GM03348 (cell line): ENCODE measurements at regions not wholly inside any gene's neighbourhood (a gene's known extent, or its start where the extent isn't known, plus 50 kb on each side); places are given as distances from the start of the nearest gene placed in this dataset.

ENCODE experiments used
- DNase-seq: peaks from one replicate; pipeline ENCODE4 v3.0.0; 2012; ENCODE audit warnings: low spot score

DNA sequence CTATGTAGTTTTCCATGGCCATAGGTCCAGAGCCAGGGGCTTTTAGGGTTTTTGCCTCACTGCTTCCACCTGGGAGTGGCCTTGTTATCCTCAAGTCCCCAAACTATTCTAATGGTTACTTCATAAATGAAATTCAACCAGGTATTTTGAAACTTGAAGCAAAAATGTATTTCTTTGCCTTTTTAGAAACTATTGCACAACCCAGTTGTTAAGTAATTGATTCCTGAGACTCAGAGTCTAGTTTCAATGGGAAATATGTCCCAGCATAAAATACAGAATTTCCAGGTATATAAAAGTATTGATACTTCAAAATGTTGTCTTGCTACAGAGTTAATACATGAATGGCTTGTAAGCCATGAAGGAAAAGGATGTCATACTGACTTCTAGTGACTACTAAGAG is 456.2 kb upstream of the DAB2 start:
- no peak for DNase-seq

GRCh38 chr5:39877479-39877878 is 452.7 kb upstream of the DAB2 start:
- no peak for DNase-seq

DNA sequence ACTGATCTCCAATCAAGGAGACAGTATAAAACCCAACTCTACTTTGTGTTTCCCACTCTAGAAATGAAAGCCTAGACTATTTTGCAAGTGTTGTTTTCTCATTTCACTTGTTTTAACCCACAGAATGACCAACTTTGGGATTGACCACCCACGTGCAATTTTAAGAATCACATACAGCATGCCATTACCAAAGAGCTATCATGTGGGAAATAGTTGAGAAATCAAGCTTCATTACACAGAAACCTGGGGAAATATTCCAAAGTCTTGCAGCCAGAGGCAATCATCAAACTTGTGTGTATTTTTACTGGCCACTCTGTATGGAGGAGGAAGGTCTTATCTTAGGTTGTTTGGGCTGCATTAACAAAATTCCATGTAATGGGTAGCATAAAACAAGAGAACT is 451.4 kb upstream of the DAB2 start:
- no peak for DNase-seq

DNA sequence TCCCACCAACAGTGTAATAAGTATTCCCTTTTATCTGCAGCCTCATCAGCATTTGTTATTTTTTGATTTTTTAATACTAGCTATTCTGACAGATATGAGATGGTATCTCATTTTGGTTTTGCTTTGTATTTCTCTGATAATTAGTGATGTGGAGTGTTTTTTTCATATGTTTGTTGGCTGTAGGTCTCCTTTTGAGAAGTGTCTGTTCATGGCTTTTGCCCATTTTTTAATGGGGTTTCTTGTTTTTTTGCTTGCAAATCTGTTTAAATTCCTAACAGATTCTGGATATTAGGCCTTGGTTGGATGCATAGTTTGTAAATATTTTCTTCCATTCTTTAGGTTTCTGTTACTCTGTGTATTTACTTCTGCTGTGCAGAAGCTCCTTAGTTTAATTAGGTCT is 445.4 kb upstream of the DAB2 start:
- no peak for DNase-seq

DNA sequence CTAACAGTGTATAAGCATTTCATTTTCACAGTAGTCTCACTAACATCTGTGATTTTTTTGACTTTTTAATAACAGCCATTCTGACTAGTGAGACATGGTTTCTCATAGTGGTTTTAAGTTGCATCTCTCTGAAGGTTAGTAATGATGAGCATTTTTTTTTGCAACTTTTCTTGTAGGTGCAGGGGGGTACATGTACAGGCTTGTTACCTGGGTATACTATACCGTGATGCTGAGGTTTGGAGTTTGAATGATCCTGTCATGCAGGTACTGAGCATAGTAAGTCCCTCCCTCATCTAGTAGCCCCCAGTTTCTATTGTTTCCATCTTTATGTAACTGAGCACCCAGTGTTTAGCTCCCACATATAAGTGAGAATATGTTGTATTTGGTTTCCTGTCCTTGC is 444.6 kb upstream of the DAB2 start:
- DNase-seq = no peak

DNA sequence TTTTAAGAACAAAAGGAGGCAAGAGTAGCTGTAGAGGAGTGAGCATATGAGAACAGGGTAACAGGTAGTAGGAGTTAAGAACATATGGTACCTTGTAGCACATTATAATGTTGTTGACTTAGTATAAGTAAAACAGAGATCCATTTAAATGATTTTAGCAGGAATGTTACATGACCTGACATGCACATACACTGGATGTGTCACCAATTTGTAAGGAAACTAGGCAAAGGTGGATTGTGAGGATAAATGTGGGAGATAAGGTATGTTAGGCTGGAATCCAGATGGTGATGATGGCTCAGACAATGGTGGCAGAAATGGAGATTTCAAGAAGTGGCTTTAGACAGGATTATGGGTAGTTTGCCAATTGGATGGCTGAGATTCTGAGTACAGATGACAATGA is 443.1 kb upstream of the DAB2 start:
- no peak for DNase-seq

DNA sequence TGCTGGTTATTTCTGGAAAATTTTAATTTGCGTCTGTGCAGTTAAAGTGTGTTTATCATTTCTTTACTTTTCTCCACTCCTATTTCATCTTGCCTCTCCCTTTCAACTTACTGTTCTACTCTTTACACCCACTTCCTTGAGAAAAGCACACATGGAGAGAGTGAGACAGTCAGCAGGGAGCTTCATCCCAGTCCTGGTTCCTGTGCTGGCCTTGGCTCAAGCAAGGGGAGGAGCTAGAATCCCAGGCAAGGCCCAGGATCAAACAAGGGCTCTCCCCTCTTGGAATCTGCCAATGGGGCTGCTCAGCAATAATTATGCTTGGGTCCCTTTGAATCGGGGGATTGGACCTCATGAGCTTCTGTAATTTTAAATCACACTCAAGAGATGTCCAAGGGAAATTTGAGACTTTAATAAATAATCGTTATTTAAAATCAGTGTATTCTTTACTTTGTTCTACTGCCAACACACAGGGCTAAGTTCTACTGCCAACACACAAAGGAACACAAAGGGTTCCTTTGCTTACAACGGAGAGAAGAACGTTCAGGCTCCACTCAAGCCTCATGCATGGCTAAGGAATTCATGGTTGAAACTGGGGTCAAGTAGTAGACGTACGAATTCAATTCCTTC is 439.3 kb upstream of the DAB2 start:
- no peak for DNase-seq

DNA sequence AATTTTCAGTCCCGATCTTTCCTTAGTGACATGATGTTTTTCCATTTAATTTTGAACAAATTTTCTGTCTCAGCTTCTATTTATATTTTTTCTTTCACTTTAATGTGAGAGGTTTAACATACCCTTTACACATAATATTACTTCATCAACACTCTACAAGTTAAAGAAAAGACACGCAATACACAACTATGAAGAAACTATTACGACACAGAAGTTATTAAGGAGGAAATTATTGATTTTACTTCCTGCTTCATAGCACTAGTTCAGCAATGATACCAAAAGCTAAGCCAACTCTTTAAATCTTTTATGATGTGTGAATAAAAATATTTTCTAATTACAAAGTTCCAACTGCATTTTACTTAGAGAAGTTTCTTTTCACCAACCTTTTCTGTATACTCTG is 432.3 kb upstream of the DAB2 start:
- no peak for DNase-seq

- no peak for DNase-seq
Observed at GRCh38 chr5:39854771-39855410, 430.1 kb upstream of the DAB2 start.

DNA sequence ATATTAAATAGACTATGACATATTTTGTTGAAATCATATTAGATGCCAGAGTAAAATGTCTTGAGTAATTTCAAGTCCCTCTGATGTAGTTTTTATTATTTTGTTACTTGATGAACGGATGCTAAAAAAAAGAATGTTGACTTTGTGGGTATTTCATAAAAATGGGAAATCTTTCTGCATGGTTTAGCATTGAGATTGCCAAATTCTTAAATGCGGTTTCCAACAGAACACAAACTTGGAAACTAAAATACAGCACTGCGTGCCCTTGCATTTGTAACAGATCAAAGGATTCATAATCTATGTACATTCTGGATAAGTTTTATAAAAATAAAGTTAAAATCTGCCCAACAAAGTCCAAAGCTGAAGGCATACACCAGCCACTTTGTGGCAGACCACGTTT is 425.5 kb upstream of the DAB2 start:
- DNase-seq = no peak

GRCh38 chr5:39846144-39846543 is 421.4 kb upstream of the DAB2 start:
- no peak for DNase-seq

- no peak for DNase-seq
Observed at GRCh38 chr5:39843767-39844166, 419.0 kb upstream of the DAB2 start.

GRCh38 chr5:39835371-39835770 is 410.6 kb upstream of the DAB2 start:
- DNase-seq = no peak

- DNase-seq = no peak
Observed at GRCh38 chr5:39829441-39829840, 404.7 kb upstream of the DAB2 start.

GRCh38 chr5:39826051-39826450 is 401.3 kb upstream of the DAB2 start:
- no peak for DNase-seq

DNA sequence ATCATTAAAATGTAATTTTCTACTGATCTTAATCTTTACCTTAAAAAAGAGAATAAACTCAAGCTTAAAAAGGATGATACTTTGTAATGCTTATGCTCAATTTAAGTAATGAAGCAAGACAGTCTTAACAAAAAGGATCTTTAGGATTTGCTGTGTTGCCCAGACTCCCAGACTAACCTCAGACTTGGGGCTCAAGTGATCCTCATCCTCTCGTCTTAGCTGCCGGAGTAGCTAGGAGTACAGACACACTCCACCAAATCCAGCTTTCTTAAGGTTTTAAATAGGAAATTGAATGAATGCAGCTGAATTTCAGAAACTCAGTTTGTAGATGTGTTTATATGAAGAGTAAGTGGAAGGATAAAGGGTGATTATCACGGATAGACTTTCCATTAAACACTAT is 400.5 kb upstream of the DAB2 start:
- no peak for DNase-seq

- DNase-seq = no peak
Observed at GRCh38 chr5:39822020-39822419, 397.2 kb upstream of the DAB2 start.

DNA sequence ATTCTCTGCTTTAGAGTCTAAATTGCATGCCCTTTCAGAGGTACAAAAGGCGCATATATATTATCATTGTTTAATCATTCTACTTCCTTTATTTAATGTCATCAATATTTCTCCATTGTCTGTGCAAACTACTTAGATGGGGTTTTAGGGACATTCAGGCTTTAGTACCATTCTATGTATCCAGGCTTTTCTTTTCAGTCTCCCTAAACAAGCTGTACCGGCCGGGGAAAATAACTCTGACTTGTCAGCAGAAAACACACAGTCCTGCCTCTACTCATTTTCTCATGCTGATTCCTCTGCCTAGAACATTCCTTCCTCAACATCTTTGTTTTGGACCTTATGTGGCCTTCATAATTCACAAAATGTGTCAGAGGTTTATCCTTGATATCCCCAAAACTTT is 392.1 kb upstream of the DAB2 start:
- no peak for DNase-seq

DNA sequence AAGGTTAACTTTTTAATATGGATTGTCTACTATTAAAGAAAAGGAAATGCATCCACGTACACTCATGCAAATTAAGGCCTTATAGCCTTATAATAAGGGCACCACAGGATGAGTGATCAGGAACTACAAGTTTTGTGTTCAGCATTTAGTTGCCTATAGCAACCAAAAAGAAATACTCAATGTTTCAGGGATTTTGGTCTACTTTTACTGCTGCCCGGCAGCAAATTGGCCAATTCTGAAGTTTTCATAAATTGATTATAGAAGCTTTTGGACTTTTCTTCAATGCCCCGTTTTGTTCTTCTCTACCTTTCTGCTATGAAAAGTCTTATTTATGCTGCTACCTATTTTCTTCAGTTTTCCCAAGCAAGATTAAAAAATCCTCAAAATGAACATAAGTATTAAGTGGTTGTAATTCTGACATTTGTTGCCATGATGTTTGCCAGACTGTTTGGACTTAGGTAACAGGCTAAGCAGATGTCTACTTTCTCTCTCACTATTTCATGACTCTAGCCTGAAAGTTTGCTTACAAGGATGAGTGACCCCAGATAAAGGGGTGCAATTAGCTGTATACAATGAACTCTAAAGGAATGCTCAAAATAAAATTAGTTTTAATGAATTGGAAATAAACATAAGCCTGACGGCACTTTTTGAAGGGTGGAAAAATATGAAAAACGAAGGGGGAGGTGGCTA is 391.5 kb upstream of the DAB2 start:
- DNase-seq = no peak

DNA sequence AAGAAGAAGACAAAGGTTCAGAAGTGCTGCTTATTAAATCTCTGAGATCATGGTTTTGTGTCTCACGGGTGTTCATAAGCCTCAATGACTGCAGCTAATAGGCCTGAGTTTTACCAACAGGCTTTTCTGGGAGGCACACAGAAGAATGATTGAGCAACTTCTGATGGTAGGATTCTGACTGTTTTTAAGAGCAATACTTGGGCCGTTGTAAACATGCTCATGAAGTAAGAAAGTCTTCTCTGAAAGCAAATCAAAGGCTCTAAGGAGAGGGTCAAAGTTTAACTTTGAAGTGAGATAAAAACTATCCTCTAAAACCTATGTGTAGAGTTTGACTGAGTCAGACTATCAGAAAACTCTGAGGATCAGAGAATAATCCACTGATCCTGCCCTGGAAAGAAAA is 390.9 kb upstream of the DAB2 start:
- no peak for DNase-seq

GRCh38 chr5:39811381-39811780 is 386.6 kb upstream of the DAB2 start:
- no peak for DNase-seq

GRCh38 chr5:39808656-39809055 is 383.9 kb upstream of the DAB2 start:
- DNase-seq = no peak

DNA sequence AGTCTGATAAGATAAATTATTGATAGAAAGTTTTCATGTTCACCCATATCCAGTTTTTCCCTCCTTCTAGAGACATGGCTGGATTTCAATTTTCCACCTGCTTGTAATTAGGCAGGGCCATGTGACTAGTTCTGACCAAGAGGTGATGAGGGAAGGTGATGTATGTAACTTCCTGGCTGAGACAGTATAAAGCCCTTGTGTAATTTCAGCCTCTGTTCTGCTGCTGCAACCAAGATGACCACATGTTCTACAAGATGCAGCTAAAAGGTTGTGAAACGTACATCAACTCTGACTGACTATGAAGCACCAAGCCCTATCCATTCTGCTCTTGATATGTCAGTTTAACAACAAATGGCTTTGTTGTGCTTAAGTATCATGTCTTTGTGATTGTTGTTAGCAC is 376.5 kb upstream of the DAB2 start:
- DNase-seq = no peak
